ENCODE measurements at regions not wholly inside any gene's neighbourhood (a gene's known extent, or its start where the extent isn't known, plus 50 kb on each side); places are given as distances from the start of the nearest gene placed in this dataset.

DNA sequence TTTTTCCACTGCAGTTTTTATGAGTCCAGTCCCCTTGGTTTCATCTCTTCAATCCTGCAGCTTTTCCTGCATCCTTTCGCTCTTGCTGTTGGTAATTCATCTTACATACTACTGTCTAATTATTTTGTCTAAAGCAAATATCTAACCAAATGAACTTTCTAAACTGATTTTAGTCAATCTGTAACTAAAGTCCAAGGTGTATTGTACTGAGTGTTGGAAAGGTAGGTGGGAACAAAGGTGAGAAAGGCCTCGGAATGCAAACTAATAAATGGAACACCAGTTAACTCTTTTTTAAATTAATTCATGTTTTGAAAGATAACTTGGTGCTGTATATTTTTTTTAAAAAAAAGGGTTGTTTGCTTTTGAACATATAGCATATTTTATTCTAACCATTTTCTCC, 152.7 kb upstream of the CYLC2 start:
- TF ChIP-seq, protein P1, sequence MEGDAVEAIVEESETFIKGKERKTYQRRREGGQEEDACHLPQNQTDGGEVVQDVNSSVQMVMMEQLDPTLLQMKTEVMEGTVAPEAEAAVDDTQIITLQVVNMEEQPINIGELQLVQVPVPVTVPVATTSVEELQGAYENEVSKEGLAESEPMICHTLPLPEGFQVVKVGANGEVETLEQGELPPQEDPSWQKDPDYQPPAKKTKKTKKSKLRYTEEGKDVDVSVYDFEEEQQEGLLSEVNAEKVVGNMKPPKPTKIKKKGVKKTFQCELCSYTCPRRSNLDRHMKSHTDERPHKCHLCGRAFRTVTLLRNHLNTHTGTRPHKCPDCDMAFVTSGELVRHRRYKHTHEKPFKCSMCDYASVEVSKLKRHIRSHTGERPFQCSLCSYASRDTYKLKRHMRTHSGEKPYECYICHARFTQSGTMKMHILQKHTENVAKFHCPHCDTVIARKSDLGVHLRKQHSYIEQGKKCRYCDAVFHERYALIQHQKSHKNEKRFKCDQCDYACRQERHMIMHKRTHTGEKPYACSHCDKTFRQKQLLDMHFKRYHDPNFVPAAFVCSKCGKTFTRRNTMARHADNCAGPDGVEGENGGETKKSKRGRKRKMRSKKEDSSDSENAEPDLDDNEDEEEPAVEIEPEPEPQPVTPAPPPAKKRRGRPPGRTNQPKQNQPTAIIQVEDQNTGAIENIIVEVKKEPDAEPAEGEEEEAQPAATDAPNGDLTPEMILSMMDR (IDR thresholded peaks at IDR 0.05), result no peak
- TF ChIP-seq RAD21 (IDR thresholded peaks at IDR 0.05; ENCODE audit: low read length) (no peak), RCOR1 (IDR thresholded peaks at IDR 0.05; ENCODE audit: low read length) (no peak), TEAD4 (IDR thresholded peaks at IDR 0.05; ENCODE audit: borderline replicate concordance, insufficient read depth) (no peak), SIN3A (IDR thresholded peaks at IDR 0.05; ENCODE audit: borderline replicate concordance, low read depth, low read length) (no peak), EZH2phosphoT487 (IDR thresholded peaks at IDR 0.05; ENCODE audit: borderline replicate concordance, low read depth) (no peak), RFX5 (IDR thresholded peaks at IDR 0.05; ENCODE audit: low read length) (no peak), GATA2 (CRISPR knock-in tag; IDR thresholded peaks at IDR 0.05) (no peak), POLR2AphosphoS5 (IDR thresholded peaks at IDR 0.05; ENCODE audit: low read depth, low read length) (no peak)
- TF ChIP-seq, protein P2, sequence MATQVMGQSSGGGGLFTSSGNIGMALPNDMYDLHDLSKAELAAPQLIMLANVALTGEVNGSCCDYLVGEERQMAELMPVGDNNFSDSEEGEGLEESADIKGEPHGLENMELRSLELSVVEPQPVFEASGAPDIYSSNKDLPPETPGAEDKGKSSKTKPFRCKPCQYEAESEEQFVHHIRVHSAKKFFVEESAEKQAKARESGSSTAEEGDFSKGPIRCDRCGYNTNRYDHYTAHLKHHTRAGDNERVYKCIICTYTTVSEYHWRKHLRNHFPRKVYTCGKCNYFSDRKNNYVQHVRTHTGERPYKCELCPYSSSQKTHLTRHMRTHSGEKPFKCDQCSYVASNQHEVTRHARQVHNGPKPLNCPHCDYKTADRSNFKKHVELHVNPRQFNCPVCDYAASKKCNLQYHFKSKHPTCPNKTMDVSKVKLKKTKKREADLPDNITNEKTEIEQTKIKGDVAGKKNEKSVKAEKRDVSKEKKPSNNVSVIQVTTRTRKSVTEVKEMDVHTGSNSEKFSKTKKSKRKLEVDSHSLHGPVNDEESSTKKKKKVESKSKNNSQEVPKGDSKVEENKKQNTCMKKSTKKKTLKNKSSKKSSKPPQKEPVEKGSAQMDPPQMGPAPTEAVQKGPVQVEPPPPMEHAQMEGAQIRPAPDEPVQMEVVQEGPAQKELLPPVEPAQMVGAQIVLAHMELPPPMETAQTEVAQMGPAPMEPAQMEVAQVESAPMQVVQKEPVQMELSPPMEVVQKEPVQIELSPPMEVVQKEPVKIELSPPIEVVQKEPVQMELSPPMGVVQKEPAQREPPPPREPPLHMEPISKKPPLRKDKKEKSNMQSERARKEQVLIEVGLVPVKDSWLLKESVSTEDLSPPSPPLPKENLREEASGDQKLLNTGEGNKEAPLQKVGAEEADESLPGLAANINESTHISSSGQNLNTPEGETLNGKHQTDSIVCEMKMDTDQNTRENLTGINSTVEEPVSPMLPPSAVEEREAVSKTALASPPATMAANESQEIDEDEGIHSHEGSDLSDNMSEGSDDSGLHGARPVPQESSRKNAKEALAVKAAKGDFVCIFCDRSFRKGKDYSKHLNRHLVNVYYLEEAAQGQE (IDR thresholded peaks at IDR 0.05; ENCODE audit: low read depth, low read length), result no peak
- TF ChIP-seq, protein P3, sequence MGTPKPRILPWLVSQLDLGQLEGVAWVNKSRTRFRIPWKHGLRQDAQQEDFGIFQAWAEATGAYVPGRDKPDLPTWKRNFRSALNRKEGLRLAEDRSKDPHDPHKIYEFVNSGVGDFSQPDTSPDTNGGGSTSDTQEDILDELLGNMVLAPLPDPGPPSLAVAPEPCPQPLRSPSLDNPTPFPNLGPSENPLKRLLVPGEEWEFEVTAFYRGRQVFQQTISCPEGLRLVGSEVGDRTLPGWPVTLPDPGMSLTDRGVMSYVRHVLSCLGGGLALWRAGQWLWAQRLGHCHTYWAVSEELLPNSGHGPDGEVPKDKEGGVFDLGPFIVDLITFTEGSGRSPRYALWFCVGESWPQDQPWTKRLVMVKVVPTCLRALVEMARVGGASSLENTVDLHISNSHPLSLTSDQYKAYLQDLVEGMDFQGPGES (IDR thresholded peaks at IDR 0.05; ENCODE audit: low read depth, low read length), result no peak
- TF ChIP-seq, protein P4, sequence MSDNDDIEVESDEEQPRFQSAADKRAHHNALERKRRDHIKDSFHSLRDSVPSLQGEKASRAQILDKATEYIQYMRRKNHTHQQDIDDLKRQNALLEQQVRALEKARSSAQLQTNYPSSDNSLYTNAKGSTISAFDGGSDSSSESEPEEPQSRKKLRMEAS (IDR thresholded peaks at IDR 0.05; ENCODE audit: low read depth), result no peak
- TF ChIP-seq, protein P5, sequence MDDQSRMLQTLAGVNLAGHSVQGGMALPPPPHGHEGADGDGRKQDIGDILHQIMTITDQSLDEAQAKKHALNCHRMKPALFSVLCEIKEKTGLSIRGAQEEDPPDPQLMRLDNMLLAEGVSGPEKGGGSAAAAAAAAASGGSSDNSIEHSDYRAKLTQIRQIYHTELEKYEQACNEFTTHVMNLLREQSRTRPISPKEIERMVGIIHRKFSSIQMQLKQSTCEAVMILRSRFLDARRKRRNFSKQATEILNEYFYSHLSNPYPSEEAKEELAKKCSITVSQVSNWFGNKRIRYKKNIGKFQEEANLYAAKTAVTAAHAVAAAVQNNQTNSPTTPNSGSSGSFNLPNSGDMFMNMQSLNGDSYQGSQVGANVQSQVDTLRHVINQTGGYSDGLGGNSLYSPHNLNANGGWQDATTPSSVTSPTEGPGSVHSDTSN (IDR thresholded peaks at IDR 0.05), result no peak
